Sigmoid colon (tissue), 4 donors: ENCODE measurements at regions not wholly inside any gene's neighbourhood (a gene's known extent, or its start where the extent isn't known, plus 50 kb on each side); places are given as distances from the start of the nearest gene placed in this dataset.

Experiments
- POLR2AphosphoS5 ChIP-seq, 4 donors: sonication (generic); formaldehyde crosslinking; IDR thresholded peaks; one replicate each; pipeline ENCODE4 v1.6.1; 2017; ENCODE audit warnings: antibody characterized with exemption in 4 of 4
- TF ChIP-seq, protein P1 (sequence below), 4 experiments: fragments of 450-650 bp in 3 of 4; fragments of 200-600 bp in 1 of 4; IDR thresholded peaks; one replicate each; pipeline ENCODE4 v1.5.1; 2016 to 2019; ENCODE audit warnings: antibody characterized with exemption in 4 of 4, mild to moderate bottlenecking in 3 of 4, moderate library complexity in 2 of 4

DNA sequence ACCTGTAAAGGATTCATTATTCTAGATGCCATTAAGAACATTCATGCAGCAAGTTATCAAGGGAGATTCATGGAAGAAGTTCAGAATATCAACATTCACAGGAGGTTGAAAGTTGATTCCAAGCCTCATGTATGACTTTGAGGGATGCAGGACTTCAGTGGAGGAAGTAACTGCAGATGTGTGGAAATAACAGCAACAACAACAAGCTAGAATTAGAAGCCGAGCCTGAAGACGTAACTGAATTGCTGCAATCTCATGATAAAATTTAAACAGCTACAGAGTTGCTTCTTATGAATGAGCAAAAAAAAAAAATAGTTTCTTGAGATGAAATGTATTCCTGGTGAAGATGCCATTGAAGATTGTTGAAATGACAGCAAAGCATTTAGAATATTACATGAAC is 73.3 kb upstream of the NXT1 start:
- TF ChIP-seq POLR2AphosphoS5 (IDR thresholded peaks at IDR 0.05): no peak
- TF ChIP-seq, protein P1, sequence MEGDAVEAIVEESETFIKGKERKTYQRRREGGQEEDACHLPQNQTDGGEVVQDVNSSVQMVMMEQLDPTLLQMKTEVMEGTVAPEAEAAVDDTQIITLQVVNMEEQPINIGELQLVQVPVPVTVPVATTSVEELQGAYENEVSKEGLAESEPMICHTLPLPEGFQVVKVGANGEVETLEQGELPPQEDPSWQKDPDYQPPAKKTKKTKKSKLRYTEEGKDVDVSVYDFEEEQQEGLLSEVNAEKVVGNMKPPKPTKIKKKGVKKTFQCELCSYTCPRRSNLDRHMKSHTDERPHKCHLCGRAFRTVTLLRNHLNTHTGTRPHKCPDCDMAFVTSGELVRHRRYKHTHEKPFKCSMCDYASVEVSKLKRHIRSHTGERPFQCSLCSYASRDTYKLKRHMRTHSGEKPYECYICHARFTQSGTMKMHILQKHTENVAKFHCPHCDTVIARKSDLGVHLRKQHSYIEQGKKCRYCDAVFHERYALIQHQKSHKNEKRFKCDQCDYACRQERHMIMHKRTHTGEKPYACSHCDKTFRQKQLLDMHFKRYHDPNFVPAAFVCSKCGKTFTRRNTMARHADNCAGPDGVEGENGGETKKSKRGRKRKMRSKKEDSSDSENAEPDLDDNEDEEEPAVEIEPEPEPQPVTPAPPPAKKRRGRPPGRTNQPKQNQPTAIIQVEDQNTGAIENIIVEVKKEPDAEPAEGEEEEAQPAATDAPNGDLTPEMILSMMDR (IDR thresholded peaks at IDR 0.05): no peak
